ENCODE measurements at regions not wholly inside any gene's neighbourhood (a gene's known extent, or its start where the extent isn't known, plus 50 kb on each side); places are given as distances from the start of the nearest gene placed in this dataset.
"Not testable (repeated sequence)": the region's sequence is repeated elsewhere in the genome, so short reads cannot be mapped to it uniquely, and the experiment has no call there.

DNA sequence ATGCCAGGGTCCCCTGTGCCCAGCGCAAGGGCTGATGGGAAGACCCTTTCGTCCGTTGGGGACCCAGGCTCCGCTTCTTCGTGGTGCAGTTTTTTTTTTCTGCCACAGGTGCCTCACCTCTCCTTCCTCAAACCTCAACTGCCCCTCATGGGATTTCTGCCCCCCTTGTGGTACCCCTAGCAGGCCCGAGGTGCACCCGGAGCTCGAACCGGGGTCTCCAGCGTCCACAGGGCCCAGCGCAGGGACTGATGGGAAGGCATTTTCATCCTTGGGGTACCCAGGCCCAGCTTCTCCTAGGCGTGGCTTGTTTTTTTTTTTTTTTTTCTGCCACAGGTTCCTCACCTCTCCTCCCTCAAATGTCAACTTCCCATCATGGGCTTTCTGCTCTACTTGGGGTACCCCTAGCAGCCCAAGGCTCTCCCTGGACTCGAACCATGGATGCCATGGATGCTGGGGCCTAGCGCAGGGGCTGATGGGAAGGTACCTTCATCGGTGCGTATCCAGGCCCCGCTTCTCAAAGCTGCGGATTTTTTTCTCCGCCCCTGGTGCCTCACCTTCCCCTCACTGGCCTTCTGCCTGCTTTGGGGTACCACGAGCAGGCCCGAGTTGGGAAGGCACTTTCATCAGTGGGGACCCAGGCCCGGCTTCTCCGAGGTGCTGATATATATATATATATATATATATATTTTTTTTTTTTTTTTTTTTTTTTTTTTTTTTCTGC is 531.6 kb downstream of the CWH43 start:
- H2AFZ ChIP-seq (ENCODE audit: low read length); H4K5ac ChIP-seq (ENCODE audit: insufficient read length, low read depth, low read length); H3K23ac ChIP-seq (ENCODE audit: insufficient read length); H3K56ac ChIP-seq (replicated peaks; ENCODE audit: insufficient read length, low read depth, low read length); H4K8ac ChIP-seq (ENCODE audit: extremely low read depth, insufficient read depth, low read length); POLR2A ChIA-PET (ENCODE audit: partially characterized antibody); H3K18ac ChIP-seq (ENCODE audit: extremely low read depth, low read length); H3K79me1 ChIP-seq (ENCODE audit: low read depth, low read length); H4K20me1 ChIP-seq (replicated peaks in 1 of 2; ENCODE audit: control insufficient read depth in 1 of 2, insufficient read depth in 2 of 2, low read length in 2 of 2); H3K27ac ChIP-seq (ENCODE audit: low read depth, low read length); CTCF ChIA-PET (ENCODE audit: partially characterized antibody); H2AK5ac ChIP-seq (ENCODE audit: low read depth, low read length); H3K9ac ChIP-seq (replicated peaks in 1 of 4; ENCODE audit: extremely low read depth in 1 of 4, low read depth in 3 of 4, low read length in 3 of 4); H3K4ac ChIP-seq (replicated peaks; ENCODE audit: insufficient read length, low read depth, low read length); H2BK5ac ChIP-seq (ENCODE audit: low read depth, low read length); DNase-seq (ENCODE audit: low read depth in 1 of 2, low spot score in 2 of 2); FAIRE-seq; H3K23me2 ChIP-seq (ENCODE audit: low read depth, low read length); H2BK15ac ChIP-seq (ENCODE audit: low read length); H2BK120ac ChIP-seq (replicated peaks; ENCODE audit: low read depth, low read length); H4K91ac ChIP-seq (replicated peaks; ENCODE audit: insufficient read length, low read length); H2BK12ac ChIP-seq (ENCODE audit: low read depth, low read length); H3K79me2 ChIP-seq (ENCODE audit: control insufficient read depth in 1 of 2, insufficient read depth in 2 of 2, low read length in 2 of 2); H2BK20ac ChIP-seq (ENCODE audit: low read length); H3K4me2 ChIP-seq (ENCODE audit: insufficient read depth in 1 of 2, low read depth in 2 of 2, low read length in 2 of 2); H3K27me3 ChIP-seq (replicated peaks in 1 of 4; ENCODE audit: control insufficient read depth in 3 of 4, extremely low read depth in 1 of 4, insufficient read depth in 3 of 4, low read length in 3 of 4); H3K36me3 ChIP-seq (ENCODE audit: control insufficient read depth in 2 of 4, insufficient read depth in 4 of 4, low read length in 3 of 4); H3K4me1 ChIP-seq (replicated peaks in 1 of 4; ENCODE audit: control insufficient read depth in 3 of 4, insufficient read depth in 4 of 4, low read length in 3 of 4); H3K4me3 ChIP-seq (ENCODE audit: extremely low read depth in 1 of 4, insufficient read depth in 2 of 4, low read depth in 3 of 4, low read length in 4 of 4); H3K14ac ChIP-seq (ENCODE audit: insufficient read length): not testable (repeated sequence)
- H3K9me3 ChIP-seq (ENCODE audit: insufficient read depth in 2 of 2, low read depth in 1 of 2, low read length in 1 of 2): peaks cover 27 to 64% of the 10 kb centered on the region in 2 experiments
- 87% methylated on average over 18 of the region's 23 CpGs; no CpG with 5 or more reads in 1 of the 2 experiments for WGBS, 2 experiments (ENCODE audit: extremely low coverage in 1 of 2, insufficient coverage in 1 of 2, insufficient read length in 1 of 2, insufficient replicate concordance in 2 of 2, low coverage in 1 of 2, low lambda C conversion rate in 2 of 2, missing lambda C conversion rate in 1 of 2)

Measured in H1 (cell line).